DMS114 treated with DMSO at 0.1 percent for 48 hours (cell line): ENCODE measurements at regions not wholly inside any gene's neighbourhood (a gene's known extent, or its start where the extent isn't known, plus 50 kb on each side); places are given as distances from the start of the nearest gene placed in this dataset.

Source experiments
- DNase-seq: peaks from one replicate; lab custom pipeline; 2025; ENCODE audit not compliant: unreplicated experiment; lab: John Stamatoyannopoulos, UW

DNA sequence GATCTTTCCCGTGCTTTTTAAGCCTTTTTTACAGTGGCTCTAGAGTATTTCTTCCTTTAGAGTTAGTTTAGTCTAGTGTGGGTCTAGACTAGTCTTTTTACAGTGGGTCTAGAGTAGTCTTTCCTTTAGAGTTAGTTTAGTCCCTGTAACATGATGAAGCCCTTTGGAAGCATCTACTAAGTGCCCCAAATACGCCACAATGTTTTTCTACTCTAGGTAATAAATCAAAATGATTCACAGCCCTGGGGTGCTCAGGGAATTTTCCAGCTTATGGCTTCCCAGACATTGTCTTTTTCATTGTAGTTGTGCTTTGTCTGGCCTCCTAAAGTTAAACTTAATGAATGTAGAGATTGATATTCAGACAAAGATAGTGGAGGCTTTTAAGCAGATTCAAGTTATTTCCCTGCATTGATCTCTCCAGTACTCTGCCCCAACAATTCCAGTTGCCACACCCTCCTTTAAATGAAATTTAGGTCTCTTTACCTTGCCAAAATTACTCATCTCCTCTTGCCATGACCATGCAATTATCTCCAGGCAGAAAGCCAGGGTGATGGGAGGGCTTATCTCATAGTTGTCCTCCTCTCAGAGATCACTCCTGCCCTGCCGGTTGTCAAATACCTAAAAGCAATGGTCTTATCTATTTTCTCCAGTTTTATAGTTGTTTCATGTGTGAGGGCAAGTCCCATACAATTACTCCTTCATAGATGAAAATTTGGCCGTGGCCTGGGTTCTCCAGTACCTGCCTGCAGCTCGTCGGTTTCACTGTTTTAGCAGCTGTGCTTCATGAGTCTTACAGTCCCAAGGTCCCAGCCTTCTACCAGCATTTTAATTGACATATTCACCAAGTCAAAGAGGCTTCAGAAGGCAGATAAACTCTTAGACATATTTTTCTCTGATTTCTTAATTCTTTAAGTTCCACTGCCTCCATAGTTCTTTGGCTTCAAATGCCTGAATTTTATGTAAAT lies 794.0 kb upstream of the COX7C start:
- no peak for DNase-seq

DNA sequence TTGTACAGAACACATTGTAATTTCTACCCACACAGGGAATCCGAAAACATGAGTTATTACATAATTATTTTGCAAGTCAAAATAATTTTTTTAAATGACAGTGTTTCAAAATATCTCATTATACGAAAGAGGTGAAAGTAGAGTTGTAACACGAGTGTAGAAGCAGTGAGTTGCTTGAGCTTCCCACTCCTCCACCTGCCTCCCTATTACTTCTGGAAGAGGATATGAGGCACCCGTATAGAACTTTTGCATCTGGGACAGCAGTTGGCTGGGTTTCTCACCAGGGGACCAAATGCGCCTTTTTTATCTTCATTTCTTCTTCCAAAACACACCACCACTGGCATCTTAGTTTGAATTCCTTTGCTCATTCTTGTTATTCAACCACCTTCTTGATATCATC lies 779.0 kb upstream of the COX7C start:
- DNase-seq = no peak

DNA sequence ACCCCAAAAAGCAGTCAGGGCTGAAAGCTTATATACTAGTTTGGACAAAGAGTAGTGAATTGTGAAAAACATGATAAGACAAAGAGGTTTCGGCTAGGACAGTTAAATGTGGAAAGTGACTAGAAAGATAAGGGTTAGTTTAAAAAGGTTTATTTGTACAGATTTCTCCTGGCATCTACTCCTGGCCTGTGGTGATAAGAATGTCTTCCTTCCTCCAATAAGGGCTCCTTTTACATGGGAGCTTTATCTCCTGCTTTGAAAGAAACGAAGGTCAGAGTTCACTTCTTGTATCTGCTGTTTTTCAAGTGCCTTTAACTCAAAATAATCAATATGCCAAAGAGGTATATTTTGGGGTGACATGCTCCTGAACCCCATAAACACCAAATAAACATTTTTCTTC lies 776.1 kb upstream of the COX7C start:
- DNase-seq = no peak

DNA sequence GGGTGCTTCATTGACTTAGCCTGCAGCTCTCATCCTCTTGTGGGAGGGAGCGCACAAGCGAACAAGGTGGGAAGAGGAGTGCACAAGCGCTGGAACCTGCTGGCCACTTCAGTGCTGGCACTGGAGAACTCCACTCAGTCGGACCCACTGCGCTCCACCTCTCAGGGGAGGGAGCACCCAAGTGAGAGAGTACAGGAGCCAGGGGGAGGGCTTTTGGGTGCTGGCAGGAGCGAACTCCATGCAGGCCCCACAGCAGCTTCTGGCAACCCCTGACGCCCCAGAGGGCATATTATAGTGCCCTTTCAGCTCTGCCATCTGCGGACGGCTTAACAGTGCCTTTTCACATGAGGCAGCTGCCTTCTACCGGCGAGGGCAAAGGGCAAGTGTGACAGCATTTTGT lies 774.2 kb upstream of the COX7C start:
- DNase-seq = no peak

DNA sequence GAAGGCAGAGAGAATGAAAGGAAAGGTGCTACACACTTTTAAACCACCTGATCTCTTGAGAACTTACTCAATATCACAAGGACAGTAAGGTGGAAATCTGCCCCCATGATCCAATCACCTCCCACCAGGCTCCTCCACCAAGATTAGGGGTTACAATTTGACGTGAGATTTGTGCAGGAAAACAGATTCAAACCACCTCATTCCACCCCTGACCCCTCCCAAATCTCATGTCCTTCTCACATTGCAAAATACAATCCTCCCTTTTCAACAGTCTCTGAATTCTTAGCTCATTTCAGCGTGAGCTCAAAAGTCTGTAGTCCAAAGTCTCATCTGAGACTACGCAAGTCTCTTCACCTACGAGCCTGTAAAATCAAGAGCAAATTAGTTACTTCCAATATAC lies 768.3 kb upstream of the COX7C start:
- DNase-seq = no peak

DNA sequence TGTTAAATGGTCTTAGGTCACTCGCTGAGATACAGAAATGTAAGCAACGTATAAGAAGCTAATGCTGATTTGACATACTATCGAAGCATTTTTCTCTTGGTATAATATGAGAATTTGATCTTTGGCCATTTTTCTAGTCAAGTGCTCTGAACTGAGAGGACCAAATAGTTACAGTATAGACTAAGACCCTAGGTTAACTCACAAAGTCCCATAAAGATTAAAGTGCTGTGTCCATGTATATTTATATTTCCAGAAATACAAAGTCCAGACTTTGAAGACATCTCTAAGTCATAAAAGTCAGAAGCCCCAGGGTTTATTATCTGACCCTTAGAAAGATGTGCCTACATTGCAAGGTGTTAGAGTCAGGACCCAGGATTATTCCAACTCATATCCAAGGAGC lies 752.4 kb upstream of the COX7C start:
- DNase-seq = no peak

DNA sequence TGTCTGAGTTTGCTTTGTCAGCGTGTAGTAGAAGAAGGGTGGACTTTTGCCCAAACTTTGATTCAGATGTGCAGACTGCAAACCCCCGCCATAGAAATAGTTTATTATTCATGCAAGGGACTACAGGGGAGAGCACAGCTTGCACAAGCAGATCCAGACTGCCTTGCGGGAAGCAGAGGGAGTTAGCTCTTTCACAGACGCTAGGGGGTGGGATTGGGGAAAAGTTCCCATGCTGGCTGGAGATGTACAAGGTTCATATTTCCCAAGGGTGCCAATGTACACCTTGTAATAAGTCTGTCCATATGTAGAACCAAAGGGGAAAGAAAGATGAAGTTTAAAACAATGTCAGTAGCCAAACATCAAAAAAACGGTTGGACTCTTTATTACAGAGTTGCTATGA lies 749.7 kb upstream of the COX7C start:
- DNase-seq = no peak

DNA sequence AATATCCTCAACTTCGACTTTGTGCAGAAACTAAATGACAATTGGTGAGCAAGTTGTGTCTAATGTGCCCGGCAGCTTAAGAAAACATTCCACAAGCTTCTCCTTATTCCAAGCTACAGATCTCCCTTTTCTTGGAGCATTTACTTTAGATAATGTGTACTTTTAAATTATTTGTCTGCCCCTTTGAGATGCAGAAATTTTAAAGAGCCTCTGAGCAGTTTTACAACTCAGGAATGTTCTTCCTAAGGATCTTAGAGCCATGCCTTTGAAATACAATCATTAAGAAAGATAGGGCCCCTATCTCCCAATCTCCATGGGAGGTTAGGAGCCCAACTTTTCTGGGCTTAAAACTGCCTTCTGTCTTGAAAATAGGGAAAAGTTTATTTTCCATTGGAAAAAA lies 723.7 kb upstream of the COX7C start:
- no peak for DNase-seq

DNA sequence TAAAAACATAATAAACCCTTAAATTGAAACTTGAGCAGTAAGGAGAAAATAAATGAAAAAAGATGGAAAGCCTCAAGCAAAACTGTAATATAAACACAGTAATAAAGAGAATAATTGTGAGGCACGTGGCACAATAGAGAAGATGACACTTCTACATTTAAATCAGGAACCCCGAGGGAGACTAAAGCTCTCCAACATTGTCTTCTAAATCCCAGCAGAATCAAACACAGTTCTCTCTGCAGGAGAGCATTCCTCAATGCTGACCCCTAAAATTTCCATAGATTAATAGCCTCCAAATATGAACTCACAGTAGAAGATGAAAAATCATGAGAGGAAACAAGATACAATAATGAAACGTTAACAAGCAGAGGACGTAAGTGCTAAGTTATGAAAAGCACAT lies 721.2 kb upstream of the COX7C start:
- DNase-seq = no peak

DNA sequence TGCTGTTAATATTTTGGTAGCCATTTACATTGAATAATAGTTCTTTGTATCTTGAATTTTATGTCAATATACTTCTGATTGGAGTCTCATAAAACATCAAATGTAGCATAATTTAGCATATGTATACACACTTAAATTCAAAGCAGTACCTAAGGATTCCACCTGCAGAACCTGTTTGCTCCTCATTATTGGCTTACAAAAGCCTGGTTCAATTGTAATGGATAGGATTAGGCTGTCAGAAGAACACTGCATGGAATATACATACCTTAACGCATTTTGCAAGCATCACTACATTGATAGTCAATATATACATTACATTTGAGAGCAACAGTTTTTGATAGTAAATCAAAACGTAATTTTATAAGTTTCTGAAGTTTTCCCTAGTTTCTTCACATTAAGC lies 711.3 kb upstream of the COX7C start:
- DNase-seq = no peak

DNA sequence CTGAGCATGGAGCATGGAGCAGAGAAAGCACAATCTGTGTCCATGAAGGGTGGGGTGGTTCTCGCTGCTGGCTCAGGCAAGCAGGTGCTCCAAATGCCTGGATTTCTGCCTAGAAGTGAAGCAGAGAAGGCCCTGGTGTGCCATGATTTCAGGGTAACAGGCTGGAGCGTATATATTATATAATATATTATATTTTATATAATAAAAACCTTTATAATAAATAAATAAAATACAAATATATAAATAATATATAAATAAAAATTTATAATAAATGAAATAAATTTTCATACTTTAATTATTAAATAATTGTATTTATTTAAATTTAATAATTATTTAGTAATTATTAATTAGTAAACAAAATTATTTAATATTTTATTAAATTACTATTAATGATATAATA lies 707.4 kb upstream of the COX7C start:
- no peak for DNase-seq

DNA sequence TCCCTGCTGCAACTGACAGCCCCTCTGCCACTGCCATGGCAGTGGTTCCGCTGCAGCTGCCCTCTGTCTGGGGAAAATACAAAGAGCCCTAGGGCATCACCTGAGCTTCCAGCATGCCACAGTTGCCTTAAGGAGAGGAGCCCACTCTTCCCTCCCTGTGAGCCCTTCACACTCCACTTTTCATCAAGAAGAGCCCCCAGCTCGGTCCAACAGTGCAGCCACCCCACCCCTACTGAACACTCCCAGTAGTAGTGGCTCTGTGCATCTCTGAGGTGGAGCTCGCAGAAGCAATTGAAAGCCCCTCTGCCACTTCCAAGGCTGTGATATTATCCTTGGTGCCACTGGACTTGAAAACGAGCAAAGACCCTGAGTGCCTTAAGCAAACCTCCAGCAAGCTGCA lies 696.8 kb upstream of the COX7C start:
- DNase-seq = no peak

DNA sequence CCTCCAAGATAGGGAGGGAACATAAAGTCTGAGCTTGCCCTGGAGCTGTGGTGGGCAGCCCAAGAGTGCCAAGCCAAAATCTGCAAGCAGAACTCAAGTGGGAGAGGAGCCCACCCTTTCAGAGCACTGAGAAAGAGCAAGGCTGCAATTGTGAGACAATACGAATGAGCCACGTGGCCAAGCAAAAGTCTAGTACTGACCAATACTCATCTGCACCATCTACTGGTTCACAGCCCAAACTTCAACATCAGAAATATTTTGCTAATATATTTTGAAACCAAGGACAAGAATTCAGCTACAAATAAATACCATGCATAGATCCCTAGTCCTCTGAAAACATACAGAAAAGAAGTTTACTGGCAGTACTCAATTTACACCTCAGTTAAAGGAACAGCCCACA lies 696.2 kb upstream of the COX7C start:
- DNase-seq = no peak

DNA sequence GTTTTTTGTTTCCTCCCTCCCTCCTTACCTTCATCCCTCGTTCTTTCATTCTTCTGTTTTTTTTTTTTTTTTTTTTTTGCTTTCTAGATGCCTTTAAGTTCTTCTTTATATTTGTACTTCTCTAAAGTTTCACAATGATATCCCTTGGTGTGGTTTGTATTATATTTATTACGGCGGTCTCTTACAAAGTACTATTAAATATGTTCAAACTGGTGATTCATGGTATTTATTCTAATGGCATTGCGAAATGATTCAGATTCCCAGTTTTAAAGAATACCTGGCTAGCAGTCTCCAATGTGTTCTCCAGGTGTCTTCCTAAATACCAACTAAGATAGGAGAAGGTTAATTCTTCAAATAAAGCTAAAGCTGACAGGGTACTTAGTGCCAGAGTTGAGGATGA lies 690.1 kb upstream of the COX7C start:
- no peak for DNase-seq

DNA sequence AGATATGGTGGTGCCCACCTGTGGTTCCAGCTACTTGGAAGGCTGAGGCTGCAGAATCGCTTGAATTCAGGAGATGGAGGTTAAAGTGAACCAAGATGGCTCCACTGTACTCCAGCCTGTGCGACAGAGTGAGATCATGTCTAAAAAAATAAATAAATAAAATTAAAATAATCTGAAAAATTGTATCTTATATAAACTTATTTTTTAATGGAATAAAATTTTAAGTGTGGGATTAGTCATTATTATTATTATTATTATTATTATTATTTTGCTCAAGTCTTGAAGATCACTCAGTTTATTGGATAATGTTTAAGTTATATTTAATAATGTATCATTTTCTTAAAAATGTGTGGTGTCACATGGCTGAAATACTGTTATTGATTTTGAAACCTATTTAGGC lies 688.0 kb upstream of the COX7C start:
- no peak for DNase-seq

DNA sequence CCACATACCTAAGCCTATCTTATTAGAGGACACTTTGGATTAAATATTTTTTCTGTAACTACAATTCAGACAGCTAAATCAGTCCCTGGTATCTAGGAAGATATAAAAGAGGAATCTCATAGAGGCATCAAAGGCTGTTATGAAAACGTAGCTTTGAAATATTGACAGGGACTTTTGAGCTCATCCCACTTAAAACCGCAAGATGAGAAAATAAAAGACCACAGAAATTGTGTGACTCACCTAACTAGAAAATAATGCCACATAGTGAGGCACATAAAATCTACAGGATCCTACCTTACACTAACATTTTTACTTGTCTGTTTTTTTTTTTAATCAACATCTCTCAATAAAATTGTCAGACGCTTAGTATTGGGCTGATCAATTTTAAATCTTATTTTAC lies 686.5 kb upstream of the COX7C start:
- DNase-seq = no peak

DNA sequence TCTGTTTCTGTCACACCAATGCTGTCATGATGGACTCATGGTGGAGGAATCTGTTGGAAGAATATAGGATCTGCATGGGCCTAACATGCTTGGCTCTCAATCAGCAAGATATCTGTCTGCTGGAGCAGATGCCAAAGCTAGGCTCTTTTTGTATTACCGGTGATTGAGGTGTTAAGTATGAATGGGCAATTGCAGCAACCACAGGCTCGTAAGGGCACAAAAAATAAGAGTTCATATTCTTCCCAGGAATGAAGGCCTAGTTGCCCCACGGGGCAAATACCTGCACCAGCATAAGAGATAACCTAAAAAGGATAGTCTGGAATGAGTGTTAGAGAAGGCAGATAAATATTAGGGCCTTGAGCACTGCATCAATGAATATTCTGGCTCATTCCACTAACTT lies 679.5 kb upstream of the COX7C start:
- no peak for DNase-seq

DNA sequence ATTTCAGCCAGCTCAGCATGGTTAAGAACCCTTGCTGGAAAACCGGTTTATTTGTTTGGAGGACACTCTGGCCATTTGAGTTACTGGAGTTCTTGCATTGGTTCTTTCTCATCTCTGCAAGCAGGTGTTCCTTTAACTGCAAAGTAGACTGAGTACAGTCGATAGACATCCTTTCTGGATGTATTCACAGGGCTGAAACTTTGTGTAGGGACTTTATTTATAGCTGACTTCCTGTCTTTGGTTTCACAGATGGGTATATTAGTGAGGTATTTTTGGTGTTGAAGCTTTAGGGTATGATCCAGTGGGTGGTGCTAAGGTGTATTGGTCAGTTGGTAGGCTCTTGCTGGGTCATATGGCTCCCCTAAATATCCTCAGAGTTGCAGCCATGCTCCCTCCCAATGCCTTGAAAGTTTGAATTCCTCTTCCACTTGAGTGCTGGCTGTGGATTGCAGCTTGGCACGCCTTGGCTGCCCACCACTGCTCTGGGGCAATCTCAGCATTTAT lies 666.0 kb upstream of the COX7C start:
- no peak for DNase-seq

DNA sequence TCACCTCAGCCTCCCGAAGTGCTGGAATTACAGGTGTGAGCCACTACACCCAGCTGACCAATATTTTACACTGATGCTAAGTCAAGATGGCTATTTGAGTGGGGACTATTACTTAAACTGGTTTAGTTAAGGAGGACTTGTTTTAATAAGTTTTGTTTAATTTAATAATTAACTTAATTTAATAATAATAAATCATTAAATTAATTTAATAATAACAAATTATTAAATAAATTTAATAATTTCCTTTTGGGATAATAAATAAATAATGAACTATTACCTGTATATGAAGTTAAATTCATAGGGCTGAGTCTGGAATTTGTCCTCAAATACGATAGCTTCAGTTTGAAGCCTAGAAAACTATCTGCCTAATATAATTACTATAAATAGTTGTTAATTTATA lies 665.1 kb upstream of the COX7C start:
- DNase-seq = no peak

DNA sequence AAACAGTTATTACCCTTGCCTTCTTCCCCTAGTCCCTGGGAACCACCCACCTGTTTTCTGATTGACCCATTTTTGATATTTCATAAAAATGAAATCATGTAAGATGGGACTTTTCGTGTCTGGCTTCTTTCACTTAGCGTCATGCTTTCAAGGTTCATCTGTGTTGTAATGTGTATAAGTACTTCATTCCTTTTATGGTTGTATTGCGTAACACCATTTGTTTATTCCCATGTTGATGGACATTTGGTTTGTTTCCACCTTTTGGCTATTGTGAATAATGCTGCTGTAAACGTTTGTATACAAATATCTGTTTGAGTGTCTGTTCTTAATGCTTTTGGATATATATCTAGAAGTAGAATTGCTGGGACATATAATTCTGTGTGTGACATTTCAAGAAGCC lies 650.1 kb upstream of the COX7C start:
- no peak for DNase-seq

DNA sequence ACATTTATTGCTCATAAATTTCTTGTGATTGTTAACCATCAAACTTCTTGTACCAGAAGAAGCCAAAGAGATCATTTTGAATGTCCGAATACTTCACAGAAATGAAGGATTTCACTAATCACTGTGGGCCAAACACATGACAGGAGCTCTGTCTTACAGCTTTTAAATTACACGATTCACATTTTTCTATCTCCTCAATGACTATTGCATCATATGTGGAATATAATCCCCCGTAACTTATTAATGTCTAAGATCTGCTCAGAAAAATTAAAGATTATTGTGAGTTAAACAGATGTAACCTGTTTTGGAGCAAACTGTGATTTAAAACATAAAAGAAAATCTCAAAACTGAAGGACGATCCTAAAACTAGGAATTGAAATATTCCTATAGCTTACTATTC lies 645.2 kb upstream of the COX7C start:
- no peak for DNase-seq

DNA sequence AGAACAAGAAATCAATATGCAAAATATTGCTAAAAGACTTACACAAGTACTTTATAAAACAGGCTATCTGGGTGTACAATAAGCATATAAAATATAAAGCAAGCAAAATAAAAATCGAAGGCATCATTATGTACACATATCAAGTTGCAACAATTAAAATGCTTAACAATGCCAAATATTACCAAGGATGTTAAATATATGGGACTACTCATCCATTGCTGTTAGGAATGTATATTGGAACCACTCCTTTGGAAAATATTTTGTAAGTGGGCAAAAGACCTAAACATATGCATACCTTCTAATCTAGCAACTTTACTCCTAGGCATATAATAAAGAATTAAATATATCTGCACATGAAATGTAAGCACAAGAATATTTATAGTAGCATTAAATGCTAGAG lies 632.6 kb upstream of the COX7C start:
- no peak for DNase-seq

DNA sequence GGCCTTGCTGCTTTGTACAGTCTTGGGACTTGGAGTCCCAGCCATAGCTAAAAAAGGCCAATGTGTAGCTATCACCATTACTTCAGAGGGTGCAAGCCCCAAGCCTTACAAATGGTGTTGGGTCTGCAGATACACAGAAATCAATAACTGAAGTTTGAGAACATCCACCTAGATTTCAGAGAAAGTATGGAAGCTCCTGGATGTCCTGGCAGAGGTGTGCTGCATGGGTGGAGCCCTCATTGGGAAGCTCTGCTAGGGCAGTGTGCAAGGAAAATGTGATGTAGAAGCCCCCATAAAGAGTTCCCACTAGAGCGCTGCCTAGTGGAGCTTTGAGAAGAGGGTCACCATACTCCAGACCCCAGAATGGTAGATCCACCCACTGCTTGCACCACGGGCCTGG lies 626.7 kb upstream of the COX7C start:
- no peak for DNase-seq
